ENCODE measurements at regions not wholly inside any gene's neighbourhood (a gene's known extent, or its start where the extent isn't known, plus 50 kb on each side); places are given as distances from the start of the nearest gene placed in this dataset.
"Not testable (repeated sequence)": the region's sequence is repeated elsewhere in the genome, so short reads cannot be mapped to it uniquely, and the experiment has no call there.

DNA sequence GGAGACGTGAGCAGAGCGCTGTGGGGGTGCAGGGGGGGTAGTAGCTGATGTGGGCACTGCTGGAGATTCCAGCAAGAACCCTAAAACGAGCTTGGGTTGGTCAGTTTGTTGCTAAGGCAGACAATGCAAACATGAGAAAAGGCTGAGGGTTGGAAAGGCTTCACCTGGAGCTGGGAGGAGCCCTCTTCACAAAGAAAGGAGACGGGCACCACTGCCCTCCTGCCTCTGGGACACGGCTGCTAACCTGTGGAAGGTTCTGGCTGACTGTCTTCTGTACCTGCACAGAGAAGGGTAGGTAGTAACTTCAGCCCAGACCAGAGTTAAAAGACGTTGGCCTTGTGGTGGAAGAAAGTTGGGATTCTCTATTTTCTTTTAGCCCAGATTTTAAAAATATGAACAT is 108.7 kb downstream of the SUCLA2 start:
- Mint-ChIP-seq H3K36me3 (ENCODE audit: insufficient read depth) (no peaks in the 10 kb centered on the region), H3K9me3 (no peaks in the 10 kb centered on the region), H3K4me1 (ENCODE audit: low read depth in 2 of 2) (peaks cover 0 to 1% of the 10 kb centered on the region in 2 donors), H3K27me3 (no peaks in the 10 kb centered on the region), H3K4me3 (no peak overlapping the region), H3K27ac (no peak overlapping the region)
- no peak for ATAC-seq (replicated peaks)
- DNase-seq = no peak

- no peak for DNase-seq
- peaks cover 0 to 1% of the 10 kb centered on the region in 2 donors for H3K4me1 Mint-ChIP-seq (ENCODE audit: low read depth in 2 of 2)
- no peak overlapping the region for H3K27ac Mint-ChIP-seq
- H3K9me3 Mint-ChIP-seq = no peaks in the 10 kb centered on the region
- no peak overlapping the region for H3K4me3 Mint-ChIP-seq
- H3K27me3 Mint-ChIP-seq = no peaks in the 10 kb centered on the region
- no peaks in the 10 kb centered on the region for H3K36me3 Mint-ChIP-seq (ENCODE audit: insufficient read depth)
- ATAC-seq (replicated peaks) = no peak
Measured at GRCh38 chr13:47890146-47890814, 110.8 kb downstream of the SUCLA2 start.

GRCh38 chr13:47886314-47886713 is 114.8 kb downstream of the SUCLA2 start:
- Mint-ChIP-seq H3K9me3 (no peaks in the 10 kb centered on the region), H3K27ac (peak overlapping the region in 1 of 2 donors; percentile 23), H3K27me3 (peaks cover 0 to 6% of the 10 kb centered on the region in 2 donors), H3K4me1 (ENCODE audit: low read depth in 2 of 2) (no peaks in the 10 kb centered on the region), H3K36me3 (ENCODE audit: insufficient read depth) (no peaks in the 10 kb centered on the region), H3K4me3 (no peak overlapping the region)
- no peak for DNase-seq
- no peak for ATAC-seq (replicated peaks)

DNA sequence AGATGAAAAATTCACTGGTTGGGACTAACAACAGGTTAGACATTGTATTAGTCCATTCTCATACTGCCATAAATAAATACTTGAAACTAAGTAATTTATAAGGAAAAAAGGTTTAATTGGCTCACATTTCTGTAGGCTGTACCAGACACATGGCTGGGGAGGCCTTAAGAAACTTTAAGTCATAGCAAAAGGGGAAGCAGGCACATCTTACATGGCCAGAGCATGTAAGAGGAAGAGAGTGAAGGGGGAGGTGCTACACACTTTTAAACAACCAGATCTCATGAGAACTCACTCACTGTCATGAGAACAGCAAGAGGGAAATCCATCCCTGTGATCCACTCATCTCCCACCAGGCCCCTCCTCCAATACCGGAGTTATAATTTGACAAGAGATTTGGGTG is 125.9 kb downstream of the SUCLA2 start:
- no peak overlapping the region for H3K27ac Mint-ChIP-seq
- ATAC-seq (replicated peaks) = no peak
- no peak overlapping the region for H3K4me3 Mint-ChIP-seq
- H3K4me1 Mint-ChIP-seq (ENCODE audit: low read depth in 2 of 2) = peaks cover 0 to 3% of the 10 kb centered on the region in 2 donors
- no peak for DNase-seq
- peaks cover 0 to 9% of the 10 kb centered on the region in 2 donors for H3K27me3 Mint-ChIP-seq
- peaks cover 6 to 7% of the 10 kb centered on the region in 2 donors for H3K9me3 Mint-ChIP-seq
- H3K36me3 Mint-ChIP-seq (ENCODE audit: insufficient read depth) = no peaks in the 10 kb centered on the region

DNA sequence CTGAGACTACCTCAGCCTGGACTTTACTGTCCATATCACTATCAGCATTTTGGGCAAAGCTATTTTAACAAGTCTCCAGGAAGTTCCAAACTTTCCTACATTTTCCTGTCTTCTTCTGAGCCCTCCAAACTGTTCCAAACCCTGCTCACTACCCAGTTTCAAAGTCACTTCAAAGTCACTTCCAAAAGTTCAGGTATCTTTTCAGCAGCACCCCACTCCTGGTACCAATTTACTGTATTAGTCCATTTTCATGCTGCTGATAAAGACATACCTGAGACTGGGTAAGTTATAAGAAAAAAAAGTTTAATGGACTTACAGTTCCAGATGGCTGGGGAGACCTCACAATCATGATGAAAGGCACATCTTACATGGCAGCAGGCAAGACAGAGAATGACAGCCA is 127.1 kb downstream of the SUCLA2 start:
- not testable (repeated sequence) for H3K36me3 Mint-ChIP-seq (ENCODE audit: insufficient read depth); ATAC-seq (replicated peaks); H3K27me3 Mint-ChIP-seq; H3K27ac Mint-ChIP-seq; H3K9me3 Mint-ChIP-seq; H3K4me1 Mint-ChIP-seq (ENCODE audit: low read depth in 2 of 2); DNase-seq; H3K4me3 Mint-ChIP-seq

- not testable (repeated sequence) for H3K27me3 Mint-ChIP-seq; H3K9me3 Mint-ChIP-seq; H3K4me3 Mint-ChIP-seq; H3K4me1 Mint-ChIP-seq (ENCODE audit: low read depth in 2 of 2); ATAC-seq (replicated peaks); DNase-seq; H3K36me3 Mint-ChIP-seq (ENCODE audit: insufficient read depth); H3K27ac Mint-ChIP-seq
Measured at GRCh38 chr13:47873319-47873718, 127.8 kb downstream of the SUCLA2 start.

DNA sequence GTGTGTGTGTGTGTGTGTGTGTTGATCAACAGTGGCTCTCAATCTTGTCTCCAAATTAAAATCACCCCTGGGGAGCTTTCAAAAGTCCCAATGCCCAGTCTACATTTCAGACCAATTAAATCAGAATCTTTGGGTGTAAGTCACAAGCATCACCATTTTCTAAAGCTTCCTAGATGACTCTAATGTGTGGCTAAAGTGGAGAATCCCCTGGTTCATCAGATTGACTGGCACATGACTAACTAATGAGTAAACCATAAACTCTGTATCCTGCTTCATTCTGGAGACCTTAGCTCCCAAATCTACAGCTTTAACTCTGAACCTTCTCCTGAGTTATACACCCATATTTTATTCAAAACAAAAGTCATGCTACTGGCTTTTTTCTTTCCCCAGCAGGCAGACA is 131.3 kb downstream of the SUCLA2 start:
- H3K4me3 Mint-ChIP-seq = no peak overlapping the region
- DNase-seq = no peak
- H3K9me3 Mint-ChIP-seq = peaks cover 6 to 7% of the 10 kb centered on the region in 2 donors
- no peak for ATAC-seq (replicated peaks)
- H3K36me3 Mint-ChIP-seq (ENCODE audit: insufficient read depth) = no peaks in the 10 kb centered on the region
- H3K27ac Mint-ChIP-seq = no peak overlapping the region
- peaks cover 0 to 9% of the 10 kb centered on the region in 2 donors for H3K27me3 Mint-ChIP-seq
- H3K4me1 Mint-ChIP-seq (ENCODE audit: low read depth in 2 of 2) = peaks cover 0 to 5% of the 10 kb centered on the region in 2 donors

DNA sequence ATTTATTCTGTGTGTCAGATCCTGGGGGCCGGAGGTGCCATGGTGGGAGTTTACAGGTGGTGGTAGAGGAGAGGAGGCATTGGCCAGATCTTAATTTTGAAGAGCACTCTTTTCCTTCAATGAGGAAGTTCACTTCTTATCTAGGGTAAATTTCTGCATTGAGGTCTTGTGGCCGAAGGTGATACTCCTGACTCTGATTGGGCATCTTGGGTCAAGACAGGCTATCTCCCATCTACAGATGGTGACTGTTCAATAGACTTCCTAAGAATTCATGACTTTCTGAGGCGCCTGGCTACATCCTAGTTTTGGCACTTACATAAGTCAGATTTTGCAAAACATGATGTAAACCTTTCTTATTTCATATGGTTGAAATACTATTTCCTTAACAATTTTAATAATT is 135.2 kb downstream of the SUCLA2 start:
- H3K4me3 Mint-ChIP-seq = no peak overlapping the region
- peaks cover 9 to 11% of the 10 kb centered on the region in 2 donors for H3K27me3 Mint-ChIP-seq
- H3K27ac Mint-ChIP-seq = no peak overlapping the region
- H3K9me3 Mint-ChIP-seq = no peaks in the 10 kb centered on the region
- no peaks in the 10 kb centered on the region for H3K36me3 Mint-ChIP-seq (ENCODE audit: insufficient read depth)
- ATAC-seq (replicated peaks) (no peak), DNase-seq (no peak)
- H3K4me1 Mint-ChIP-seq (ENCODE audit: low read depth in 2 of 2) = peaks cover 0 to 5% of the 10 kb centered on the region in 2 donors

GRCh38 chr13:47862841-47863240 is 138.2 kb downstream of the SUCLA2 start:
- peaks cover 0 to 5% of the 10 kb centered on the region in 2 donors for H3K4me1 Mint-ChIP-seq (ENCODE audit: low read depth in 2 of 2)
- DNase-seq (no peak), ATAC-seq (replicated peaks) (no peak)
- H3K4me3 Mint-ChIP-seq = no peak overlapping the region
- H3K9me3 Mint-ChIP-seq = no peaks in the 10 kb centered on the region
- no peaks in the 10 kb centered on the region for H3K36me3 Mint-ChIP-seq (ENCODE audit: insufficient read depth)
- no peak overlapping the region for H3K27ac Mint-ChIP-seq
- peaks cover 20 to 26% of the 10 kb centered on the region in 2 donors for H3K27me3 Mint-ChIP-seq

DNA sequence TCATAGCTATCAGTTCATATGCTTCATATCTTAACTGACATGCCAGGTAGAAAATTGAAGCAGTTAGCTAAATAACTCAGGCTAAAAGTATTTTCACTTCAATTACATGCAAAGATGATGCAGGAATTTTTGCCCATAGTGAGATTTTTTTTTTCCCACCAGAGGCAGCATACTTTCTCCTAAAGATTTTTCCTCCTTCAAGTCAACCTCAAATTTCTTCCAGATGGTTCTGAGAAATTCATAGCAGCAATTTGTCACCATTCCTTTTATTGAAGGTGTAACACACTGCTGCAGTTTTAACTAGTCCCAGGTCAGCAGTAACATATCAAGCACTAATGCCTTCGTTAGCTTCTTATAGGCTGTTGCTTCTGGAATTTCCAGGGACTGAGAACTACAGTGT is 141.9 kb downstream of the SUCLA2 start:
- Mint-ChIP-seq H3K4me3 (no peak overlapping the region), H3K9me3 (no peaks in the 10 kb centered on the region), H3K4me1 (ENCODE audit: low read depth in 2 of 2) (no peaks in the 10 kb centered on the region), H3K27me3 (peaks cover 22 to 33% of the 10 kb centered on the region in 2 donors), H3K27ac (no peak overlapping the region), H3K36me3 (ENCODE audit: insufficient read depth) (no peaks in the 10 kb centered on the region)
- no peak for DNase-seq
- no peak for ATAC-seq (replicated peaks)

- Mint-ChIP-seq H3K27me3 (peaks cover 22 to 36% of the 10 kb centered on the region in 2 donors), H3K27ac (no peak overlapping the region), H3K36me3 (ENCODE audit: insufficient read depth) (no peaks in the 10 kb centered on the region), H3K9me3 (no peaks in the 10 kb centered on the region), H3K4me3 (no peak overlapping the region), H3K4me1 (ENCODE audit: low read depth in 2 of 2) (no peaks in the 10 kb centered on the region)
- DNase-seq (no peak), ATAC-seq (replicated peaks) (no peak)
Measured at GRCh38 chr13:47858042-47859025, 142.7 kb downstream of the SUCLA2 start.

DNA sequence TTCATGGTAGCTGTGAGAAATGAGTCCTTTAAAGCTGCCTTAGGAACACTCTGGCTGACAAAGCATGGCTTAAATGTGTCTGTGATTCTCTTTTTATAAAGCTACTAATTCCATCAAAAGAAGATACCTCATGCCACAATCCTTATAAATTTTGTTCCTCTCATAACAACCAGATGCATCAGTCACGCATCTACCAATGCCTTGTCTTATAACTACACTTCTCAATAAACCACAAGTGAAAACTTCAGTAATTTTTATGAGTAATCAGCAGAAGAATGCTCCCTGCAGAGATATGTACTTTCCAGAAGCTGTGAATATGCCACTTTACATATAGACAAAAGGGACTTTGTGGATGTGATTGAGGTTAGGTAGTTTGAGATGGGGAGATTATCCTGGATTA is 147.8 kb downstream of the SUCLA2 start:
- Mint-ChIP-seq H3K27ac (no peak overlapping the region), H3K36me3 (ENCODE audit: insufficient read depth) (no peaks in the 10 kb centered on the region), H3K27me3 (peaks cover 33 to 35% of the 10 kb centered on the region in 2 donors), H3K4me3 (no peak overlapping the region), H3K4me1 (ENCODE audit: low read depth in 2 of 2) (no peaks in the 10 kb centered on the region), H3K9me3 (peaks cover 0 to 11% of the 10 kb centered on the region in 2 donors)
- no peak for DNase-seq
- no peak for ATAC-seq (replicated peaks)

DNA sequence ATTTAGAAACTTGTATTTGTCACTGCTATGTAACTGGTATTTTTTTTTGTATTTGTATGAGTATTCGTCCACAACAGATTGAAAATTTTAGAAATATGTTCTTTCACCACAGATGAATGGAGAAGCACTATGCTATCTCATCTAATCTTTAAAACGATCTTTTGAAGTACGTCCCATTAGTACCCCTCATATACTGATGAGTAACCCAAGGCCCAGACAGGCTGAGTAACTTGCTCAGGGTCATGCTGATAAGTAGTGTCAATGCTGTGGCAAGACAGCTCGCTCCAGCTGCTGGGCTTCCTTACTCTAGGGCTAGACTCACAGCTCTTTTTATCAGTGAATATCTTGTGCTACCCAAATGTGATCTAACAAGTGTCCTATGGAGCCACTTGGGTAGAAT is 154.2 kb downstream of the SUCLA2 start:
- Mint-ChIP-seq H3K36me3 (ENCODE audit: insufficient read depth) (peaks cover 2% of the 10 kb centered on the region), H3K9me3 (peaks cover 0 to 11% of the 10 kb centered on the region in 2 donors), H3K4me3 (no peak overlapping the region), H3K27ac (no peak overlapping the region), H3K27me3 (peaks cover 18 to 27% of the 10 kb centered on the region in 2 donors), H3K4me1 (ENCODE audit: low read depth in 2 of 2) (no peaks in the 10 kb centered on the region)
- ATAC-seq (replicated peaks) (no peak), DNase-seq (no peak)

DNA sequence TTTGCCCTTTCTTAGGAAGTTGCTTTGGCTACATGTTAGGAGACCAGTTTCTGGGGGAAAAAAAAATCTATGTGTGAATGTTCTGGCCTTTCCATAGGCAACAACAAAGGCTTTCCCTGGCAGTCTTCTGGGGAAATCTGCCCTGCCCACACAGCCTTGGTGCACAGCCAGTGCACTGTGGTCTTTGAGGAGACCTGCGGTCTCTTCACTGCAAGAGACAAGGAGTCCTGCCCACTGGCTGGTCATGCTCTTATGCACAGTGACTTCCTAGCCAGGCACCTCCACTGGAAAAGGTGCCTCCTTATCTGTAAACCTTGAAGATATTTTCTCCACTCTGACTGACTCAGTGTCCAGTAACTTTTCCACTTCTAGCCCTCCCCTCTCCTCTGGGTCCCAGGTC is 155.1 kb downstream of the SUCLA2 start:
- peaks cover 2% of the 10 kb centered on the region for H3K36me3 Mint-ChIP-seq (ENCODE audit: insufficient read depth)
- no peaks in the 10 kb centered on the region for H3K4me1 Mint-ChIP-seq (ENCODE audit: low read depth in 2 of 2)
- H3K4me3 Mint-ChIP-seq = no peak overlapping the region
- H3K9me3 Mint-ChIP-seq = peaks cover 0 to 11% of the 10 kb centered on the region in 2 donors
- H3K27me3 Mint-ChIP-seq = peaks cover 18 to 27% of the 10 kb centered on the region in 2 donors
- no peak for DNase-seq
- no peak overlapping the region for H3K27ac Mint-ChIP-seq
- no peak for ATAC-seq (replicated peaks)
